HFF-Myc (cell line): ENCODE measurements at regions not wholly inside any gene's neighbourhood (a gene's known extent, or its start where the extent isn't known, plus 50 kb on each side); places are given as distances from the start of the nearest gene placed in this dataset.

ENCODE experiments used
- DNase-seq: peaks from one replicate; pipeline ENCODE4 v3.0.0-alpha.2; 2011; ENCODE audit warnings: low read depth; ENCODE audit errors: extremely low read depth
- H3K4me3 ChIP-seq: replicated peaks from 2 replicates; pipeline ENCODE4 v1.5.1; 2011; ENCODE audit warnings: low read depth, mild to moderate bottlenecking, control low read depth, low read length
- CTCF ChIP-seq: IDR thresholded peaks from 2 replicates; pipeline ENCODE4 v1.5.1; 2012; ENCODE audit warnings: mild to moderate bottlenecking, low read depth, low read length, control low read depth; ENCODE audit errors: missing control alignments

DNA sequence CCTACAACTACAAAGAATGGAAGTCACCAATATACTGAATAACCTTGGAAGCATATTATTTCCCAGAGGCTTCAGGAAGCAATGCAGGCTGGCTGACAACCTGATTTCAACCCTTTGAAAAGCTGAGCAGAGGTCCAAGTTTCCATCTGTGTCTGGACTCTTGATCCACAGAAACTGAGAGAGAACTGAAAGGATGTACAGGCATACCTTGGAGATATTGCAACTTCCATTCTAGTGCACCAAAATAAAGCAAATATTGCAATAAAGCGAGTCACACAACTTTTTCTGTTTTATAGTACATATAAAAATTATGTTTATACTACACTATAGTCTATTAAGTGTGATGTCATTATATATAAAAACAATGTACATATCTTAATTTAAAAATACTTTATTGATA is 85.3 kb downstream of the TYW3 start:
- no peak for TF ChIP-seq CTCF
- DNase-seq, result no peak
- H3K4me3 ChIP-seq, result no peak overlapping the region

DNA sequence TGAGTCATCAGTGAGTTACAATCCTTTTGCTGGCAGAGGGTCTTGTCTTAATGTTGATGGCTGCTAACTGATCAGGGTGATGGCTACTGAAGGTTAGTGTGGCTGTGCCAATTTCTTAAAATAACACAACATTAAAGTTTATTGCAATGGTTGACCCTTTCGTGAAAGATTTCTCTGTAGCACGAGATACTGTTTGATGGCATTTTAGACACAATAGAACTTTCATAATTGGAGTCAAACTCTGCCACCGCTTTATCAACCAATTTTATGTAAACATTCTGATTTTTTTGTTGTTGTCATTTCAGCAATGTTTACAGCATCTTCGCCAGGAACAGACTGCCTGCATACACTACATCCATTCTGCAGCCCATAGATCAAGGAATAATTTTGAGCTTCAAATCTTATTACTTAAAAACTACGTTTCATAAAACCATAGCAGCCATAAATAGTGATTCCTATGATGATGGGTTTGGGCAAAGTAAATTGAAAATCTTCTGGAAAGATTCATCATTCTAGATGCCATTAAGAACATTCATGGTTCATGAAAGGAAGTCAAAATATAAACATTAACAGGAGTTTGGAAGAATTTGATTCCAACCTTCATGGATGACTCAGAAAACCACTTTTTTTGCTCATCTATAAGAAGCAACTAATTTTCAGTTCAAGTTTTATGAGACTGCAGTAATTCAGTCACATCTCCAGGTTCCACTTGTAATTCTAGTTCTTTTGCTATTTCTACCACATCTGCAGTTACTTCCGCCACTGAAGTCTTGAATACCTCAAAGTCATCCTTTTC is 85.9 kb downstream of the TYW3 start:
- peak; percentile 29 for DNase-seq
- no peak overlapping the region for H3K4me3 ChIP-seq
- TF ChIP-seq CTCF, result no peak

GRCh38 chr1:74822851-74823401 is 90.0 kb downstream of the TYW3 start:
- H3K4me3 ChIP-seq, result no peak overlapping the region
- DNase-seq, result no peak
- no peak for TF ChIP-seq CTCF

GRCh38 chr1:74824497-74825107 is 91.7 kb downstream of the TYW3 start:
- no peak for DNase-seq
- no peak for TF ChIP-seq CTCF
- H3K4me3 ChIP-seq, result no peak overlapping the region

DNA sequence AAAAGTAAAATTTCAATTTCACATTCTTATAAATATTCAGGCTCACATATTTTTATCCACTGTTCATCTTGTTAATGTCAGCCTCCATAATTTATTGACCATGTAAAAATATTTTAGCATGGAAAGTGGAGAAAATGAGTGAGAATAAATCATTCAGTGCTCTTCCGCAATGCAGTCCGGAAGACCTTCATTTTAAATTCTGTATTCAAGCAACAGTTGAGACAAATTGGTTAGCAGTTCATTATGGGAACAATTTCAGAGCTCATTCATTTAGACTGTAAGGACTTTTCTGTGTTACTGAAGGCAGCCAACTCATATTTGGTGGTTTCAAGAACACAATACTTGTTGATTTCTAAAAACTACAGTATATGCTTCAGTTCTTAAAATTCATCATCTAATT is 97.8 kb downstream of the TYW3 start:
- DNase-seq, result no peak
- H3K4me3 ChIP-seq, result no peak overlapping the region
- no peak for TF ChIP-seq CTCF

DNA sequence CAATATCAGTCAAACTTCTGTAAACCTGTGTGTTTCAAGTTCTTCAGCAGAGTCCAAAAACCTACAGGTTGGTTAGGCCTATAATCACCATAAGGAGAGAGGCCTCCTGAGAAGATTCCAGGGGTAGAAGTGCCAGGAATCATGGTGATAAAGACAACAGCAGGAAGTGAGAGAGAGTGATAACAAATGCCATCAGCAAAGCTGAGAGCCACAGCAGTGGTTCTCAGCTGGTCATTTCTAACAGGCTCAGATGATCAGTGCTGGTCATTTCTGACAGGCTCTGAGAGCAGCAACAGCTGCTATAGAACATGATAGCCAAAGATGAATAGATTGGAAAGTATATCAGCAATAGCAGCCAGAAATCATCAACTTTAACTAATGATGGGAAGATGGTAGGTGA is 101.3 kb downstream of the TYW3 start:
- TF ChIP-seq CTCF, result no peak
- no peak for DNase-seq
- H3K4me3 ChIP-seq, result no peak overlapping the region
